Right lobe of liver (tissue), 4 donors: ENCODE measurements at regions not wholly inside any gene's neighbourhood (a gene's known extent, or its start where the extent isn't known, plus 50 kb on each side); places are given as distances from the start of the nearest gene placed in this dataset.

Source experiments
- CTCF ChIP-seq, 4 donors: fragments of 200-600 bp in 3 of 4; fragments of 450-650 bp in 1 of 4; IDR thresholded peaks; one replicate each; pipeline versions ENCODE4 v1.5.1 to v1.8.0; 2016 to 2022; ENCODE audit warnings: antibody characterized with exemption in 4 of 4, mild to moderate bottlenecking in 2 of 4
- POLR2A ChIP-seq: fragments of 450-650 bp; IDR thresholded peaks from one replicate; pipeline ENCODE4 v1.6.1; 2017; ENCODE audit warnings: antibody characterized with exemption, mild to moderate bottlenecking
- donor health status: DM: no; HTN: no; CAD: no.
- donor health status: DM: no; HTN: no; CAD: no.
- donor health status: DM: no; HTN: yes; CAD: no.

GRCh38 chr7:124375391-124375790 is 342.5 kb upstream of the TMEM229A start:
- TF ChIP-seq CTCF (IDR thresholded peaks at IDR 0.05) (no peak), POLR2A (no peak)
